ENCODE measurements at regions not wholly inside any gene's neighbourhood (a gene's known extent, or its start where the extent isn't known, plus 50 kb on each side); places are given as distances from the start of the nearest gene placed in this dataset.

GRCh38 chr6:115358616-115359015 lies 702.1 kb downstream of the FRK start:
- no peak for TF ChIP-seq Cebpa-rat (IDR thresholded peaks at IDR 0.05)
- H3K27me3 ChIP-seq = no peaks in the 10 kb centered on the region

GRCh38 chr6:115356371-115356770 lies 704.3 kb downstream of the FRK start:
- Histone ChIP-seq H3K27me3 (no peaks in the 10 kb centered on the region), H3K4me1 (no peaks in the 10 kb centered on the region), H3K9me3 (no peaks in the 10 kb centered on the region), H3K27ac (no peak overlapping the region), H4K20me1 (no peaks in the 10 kb centered on the region), H3K4me3 (no peak overlapping the region), H3K36me3 (no peaks in the 10 kb centered on the region), H3K4me2 (no peak overlapping the region), H3K9ac (no peak overlapping the region)
- TF ChIP-seq Cebpa-rat (IDR thresholded peaks at IDR 0.05) = no peak

More at GRCh38 chr6:115358616-115359015, 702.1 kb downstream of the FRK start:
- Histone ChIP-seq H3K4me3 (no peak overlapping the region), H3K9ac (no peak overlapping the region), H3K4me1 (no peaks in the 10 kb centered on the region), H4K20me1 (no peaks in the 10 kb centered on the region), H3K4me2 (no peak overlapping the region), H3K36me3 (no peaks in the 10 kb centered on the region), H3K9me3 (no peaks in the 10 kb centered on the region), H3K27ac (no peak overlapping the region)

GRCh38 chr6:115323001-115323400 lies 737.7 kb downstream of the FRK start:
- Histone ChIP-seq H3K4me3 (no peak overlapping the region), H4K20me1 (no peaks in the 10 kb centered on the region)
- TF ChIP-seq Cebpa-rat (IDR thresholded peaks at IDR 0.05) = no peak

GRCh38 chr6:115319823-115320222 lies 740.9 kb downstream of the FRK start:
- H3K27me3 ChIP-seq = no peaks in the 10 kb centered on the region
- no peaks in the 10 kb centered on the region for H4K20me1 ChIP-seq
- no peak overlapping the region for H3K4me2 ChIP-seq
- TF ChIP-seq Cebpa-rat (IDR thresholded peaks at IDR 0.05) = no peak
- H3K9ac ChIP-seq = no peak overlapping the region
- no peaks in the 10 kb centered on the region for H3K36me3 ChIP-seq
- no peaks in the 10 kb centered on the region for H3K4me1 ChIP-seq
- H3K9me3 ChIP-seq = no peaks in the 10 kb centered on the region
- H3K27ac ChIP-seq = no peak overlapping the region
- H3K4me3 ChIP-seq = no peak overlapping the region

More at GRCh38 chr6:115323001-115323400, 737.7 kb downstream of the FRK start:
- Histone ChIP-seq H3K36me3 (no peaks in the 10 kb centered on the region), H3K4me2 (no peak overlapping the region), H3K27ac (no peak overlapping the region), H3K9me3 (no peaks in the 10 kb centered on the region), H3K9ac (no peak overlapping the region), H3K27me3 (no peaks in the 10 kb centered on the region), H3K4me1 (no peaks in the 10 kb centered on the region)

GRCh38 chr6:115310156-115310555 lies 750.5 kb downstream of the FRK start:
- no peak for TF ChIP-seq Cebpa-rat (IDR thresholded peaks at IDR 0.05)
- Histone ChIP-seq H3K4me1 (peaks cover 14% of the 10 kb centered on the region), H3K4me3 (no peak overlapping the region), H3K9me3 (peaks cover 7% of the 10 kb centered on the region), H3K9ac (no peak overlapping the region), H3K4me2 (peak overlapping the region; percentile 46), H3K27ac (peak overlapping the region; percentile 47; the same call in 1 of the 2 replicates), H3K27me3 (no peaks in the 10 kb centered on the region), H4K20me1 (no peaks in the 10 kb centered on the region), H3K36me3 (no peaks in the 10 kb centered on the region)

GRCh38 chr6:115302731-115303130 lies 758.0 kb downstream of the FRK start:
- Histone ChIP-seq H3K4me1 (no peaks in the 10 kb centered on the region), H3K9me3 (no peaks in the 10 kb centered on the region), H3K4me3 (no peak overlapping the region), H3K36me3 (no peaks in the 10 kb centered on the region), H3K27ac (no peak overlapping the region), H3K27me3 (no peaks in the 10 kb centered on the region), H3K9ac (no peak overlapping the region), H4K20me1 (no peaks in the 10 kb centered on the region), H3K4me2 (no peak overlapping the region)
- TF ChIP-seq Cebpa-rat (IDR thresholded peaks at IDR 0.05) = no peak

- no peak overlapping the region for H3K4me3 ChIP-seq
- H3K4me1 ChIP-seq = no peaks in the 10 kb centered on the region
- TF ChIP-seq Cebpa-rat (IDR thresholded peaks at IDR 0.05) = no peak
- no peaks in the 10 kb centered on the region for H3K36me3 ChIP-seq
- H3K27me3 ChIP-seq = no peaks in the 10 kb centered on the region
- H4K20me1 ChIP-seq = no peaks in the 10 kb centered on the region
- no peaks in the 10 kb centered on the region for H3K9me3 ChIP-seq
- no peak overlapping the region for H3K27ac ChIP-seq
- H3K9ac ChIP-seq = no peak overlapping the region
- H3K4me2 ChIP-seq = no peak overlapping the region
These were observed 773.2 kb downstream of the FRK start for GRCh38 chr6:115287467-115287866.

- H4K20me1 ChIP-seq = no peaks in the 10 kb centered on the region
- no peaks in the 10 kb centered on the region for H3K36me3 ChIP-seq
- H3K4me3 ChIP-seq = no peak overlapping the region
- H3K9me3 ChIP-seq = no peaks in the 10 kb centered on the region
- H3K27ac ChIP-seq = no peak overlapping the region
- no peak for TF ChIP-seq Cebpa-rat (IDR thresholded peaks at IDR 0.05)
- H3K4me1 ChIP-seq = no peaks in the 10 kb centered on the region
- no peak overlapping the region for H3K4me2 ChIP-seq
- no peak overlapping the region for H3K9ac ChIP-seq
- H3K27me3 ChIP-seq = no peaks in the 10 kb centered on the region
These were observed 783.7 kb downstream of the FRK start for GRCh38 chr6:115276881-115277565.

GRCh38 chr6:115272311-115272710 lies 788.4 kb downstream of the FRK start:
- no peak for TF ChIP-seq Cebpa-rat (IDR thresholded peaks at IDR 0.05)
- Histone ChIP-seq H3K4me1 (no peaks in the 10 kb centered on the region), H3K36me3 (no peaks in the 10 kb centered on the region), H3K9ac (no peak overlapping the region), H3K27me3 (no peaks in the 10 kb centered on the region), H3K4me2 (no peak overlapping the region), H3K9me3 (no peaks in the 10 kb centered on the region), H3K27ac (no peak overlapping the region), H3K4me3 (no peak overlapping the region), H4K20me1 (no peaks in the 10 kb centered on the region)

- no peaks in the 10 kb centered on the region for H3K27me3 ChIP-seq
- H3K4me3 ChIP-seq = no peak overlapping the region
- no peaks in the 10 kb centered on the region for H3K9me3 ChIP-seq
- no peak overlapping the region for H3K27ac ChIP-seq
- H3K4me2 ChIP-seq = no peak overlapping the region
- no peaks in the 10 kb centered on the region for H3K4me1 ChIP-seq
- no peak for TF ChIP-seq Cebpa-rat (IDR thresholded peaks at IDR 0.05)
- H3K9ac ChIP-seq = no peak overlapping the region
- no peaks in the 10 kb centered on the region for H4K20me1 ChIP-seq
- H3K36me3 ChIP-seq = no peaks in the 10 kb centered on the region
These were observed 789.3 kb downstream of the FRK start for GRCh38 chr6:115271434-115271833.

- Histone ChIP-seq H3K9ac (no peak overlapping the region), H4K20me1 (no peaks in the 10 kb centered on the region), H3K27ac (no peak overlapping the region), H3K4me3 (no peak overlapping the region), H3K9me3 (no peaks in the 10 kb centered on the region), H3K36me3 (no peaks in the 10 kb centered on the region), H3K27me3 (no peaks in the 10 kb centered on the region), H3K4me2 (no peak overlapping the region), H3K4me1 (no peaks in the 10 kb centered on the region)
- TF ChIP-seq Cebpa-rat (IDR thresholded peaks at IDR 0.05) = no peak
These were observed 789.7 kb downstream of the FRK start for GRCh38 chr6:115270953-115271352.

Data from BLaER1 (cell line).